ENCODE measurements at regions not wholly inside any gene's neighbourhood (a gene's known extent, or its start where the extent isn't known, plus 50 kb on each side); places are given as distances from the start of the nearest gene placed in this dataset.

DNA sequence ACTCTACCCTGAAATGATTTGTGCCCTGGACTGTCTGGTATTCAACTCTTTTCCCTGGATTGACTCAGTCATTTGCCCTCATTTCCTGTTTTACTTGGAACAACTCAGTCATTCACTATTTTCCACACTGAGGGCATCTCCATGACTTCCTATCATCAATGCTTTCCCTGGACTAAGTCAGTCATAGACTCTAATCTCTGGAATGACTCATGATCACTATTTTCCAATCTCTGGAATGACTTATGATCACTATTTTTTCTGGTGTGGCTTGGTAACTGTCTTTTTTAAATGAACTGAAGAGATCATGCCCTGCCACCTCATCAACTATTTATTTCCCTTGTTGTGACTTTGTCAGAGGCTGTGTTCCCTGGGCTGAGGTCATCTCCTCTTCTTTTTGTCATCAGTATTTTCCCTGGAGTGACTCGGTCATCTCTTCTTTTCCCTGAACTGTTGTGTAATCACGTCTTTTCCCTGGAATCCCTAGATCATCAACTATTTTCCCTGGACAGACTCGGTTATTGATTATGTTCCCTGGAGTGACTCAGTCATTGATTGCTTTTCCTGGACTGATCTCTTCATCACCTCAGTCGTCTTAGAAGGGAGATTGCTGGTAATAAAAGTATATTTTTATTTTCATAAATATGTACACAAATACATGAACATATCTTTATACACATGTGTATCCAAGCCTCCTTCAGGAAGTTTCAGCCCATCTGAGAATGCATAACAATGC is 327.1 kb upstream of the VCX start:
- TF ChIP-seq CTCF (IDR thresholded peaks at IDR 0.05) (no peak), EZH2 (IDR thresholded peaks at IDR 0.05; ENCODE audit: borderline replicate concordance, insufficient read depth, low read depth, low read length, poor library complexity, severe bottlenecking) (no peak)

All from B cell (primary cell).